Adrenal gland (tissue), 5 donors: ENCODE measurements at regions not wholly inside any gene's neighbourhood (a gene's known extent, or its start where the extent isn't known, plus 50 kb on each side); places are given as distances from the start of the nearest gene placed in this dataset.

Experiments
- CTCF ChIP-seq, 6 experiments: fragments of 450-650 bp in 4 of 6; fragments of 200-600 bp in 2 of 6; sonication (generic) in 1 of 6; IDR thresholded peaks; 1 replicate in 5 of 6; 2 replicates in 1 of 6; pipeline versions ENCODE4 v1.5.1 to v1.8.0; 2016 to 2021; ENCODE audit warnings: antibody characterized with exemption in 6 of 6, mild to moderate bottlenecking in 2 of 6, moderate library complexity in 1 of 6
- POLR2A ChIP-seq, 2 donors: fragments of 450-650 bp; IDR thresholded peaks; one replicate each; pipeline ENCODE4 v1.6.1; 2017; ENCODE audit warnings: antibody characterized with exemption in 2 of 2, mild to moderate bottlenecking in 2 of 2, moderate library complexity in 1 of 2
- donor health status: DM: no; HTN: no; CAD: no.

- TF ChIP-seq CTCF (IDR thresholded peaks at IDR 0.05) (peak in 5 of 6 experiments; percentile 10 to 51 (median 19)), POLR2A (IDR thresholded peaks at IDR 0.05) (no peak)
Measured at GRCh38 chr7:156543699-156544598, 96.6 kb upstream of the RNF32 start.
